ENCODE measurements at regions not wholly inside any gene's neighbourhood (a gene's known extent, or its start where the extent isn't known, plus 50 kb on each side); places are given as distances from the start of the nearest gene placed in this dataset.

DNA sequence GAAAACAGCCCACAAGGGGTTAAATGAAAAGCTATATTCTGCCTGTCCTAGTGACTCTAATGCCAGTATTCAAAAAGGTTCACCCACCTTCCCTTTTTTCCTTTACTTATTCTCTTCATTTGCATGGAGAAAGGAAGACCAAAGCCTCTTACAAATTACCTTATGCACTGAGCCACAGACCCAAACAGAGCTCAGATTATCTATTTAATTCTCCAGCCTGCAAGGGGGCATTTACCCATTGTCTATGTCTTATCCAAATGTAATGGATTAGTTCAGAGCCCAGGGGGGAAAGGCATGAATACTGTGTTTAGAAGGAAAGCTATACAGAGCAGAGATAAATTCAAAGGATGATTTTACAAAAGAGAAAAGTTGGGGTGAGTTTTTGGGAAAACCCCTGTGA, 388.5 kb downstream of the OMA1 start:
- Mint-ChIP-seq H3K27ac (no peak overlapping the region), H3K4me3 (no peak overlapping the region), H3K27me3 (ENCODE audit: low read depth in 3 of 3) (peaks cover 0 to 1% (median 0%) of the 10 kb centered on the region in 3 donors), H3K4me1 (no peaks in the 10 kb centered on the region), H3K9me3 (peaks cover 0 to 2% (median 0%) of the 10 kb centered on the region in 7 donors), H3K36me3 (no peaks in the 10 kb centered on the region)
- Histone ChIP-seq H2AFZ (ENCODE audit: insufficient read depth, low read depth, low read length, poor library complexity, severe bottlenecking) (no peak overlapping the region), H3K9ac (ENCODE audit: insufficient read depth, low read length, poor library complexity, severe bottlenecking) (no peak overlapping the region), H3K27me3 (ENCODE audit: control insufficient read depth in 2 of 2, insufficient read depth in 2 of 2, low read length in 2 of 2) (no peaks in the 10 kb centered on the region), H3K27ac (ENCODE audit: low read depth in 1 of 2, low read length in 2 of 2) (no peak overlapping the region), H3K4me1 (ENCODE audit: control insufficient read depth in 1 of 2, insufficient read depth in 2 of 2, low read length in 2 of 2) (no peaks in the 10 kb centered on the region), H3K9me3 (replicated peaks in 1 of 2; ENCODE audit: control insufficient read depth in 1 of 2, insufficient read depth in 1 of 2, low read length in 2 of 2) (no peaks in the 10 kb centered on the region), H3K4me2 (replicated peaks; ENCODE audit: extremely low read depth, low read length, poor library complexity, severe bottlenecking) (no peak overlapping the region), H3K79me2 (ENCODE audit: insufficient read depth, low read length) (no peaks in the 10 kb centered on the region), H4K20me1 (ENCODE audit: insufficient read depth, low read length) (no peaks in the 10 kb centered on the region), H3K4me3 (replicated peaks in 1 of 3; ENCODE audit: low read depth in 2 of 3, low read length in 3 of 3) (no peak overlapping the region), H3K36me3 (replicated peaks in 1 of 2; ENCODE audit: control insufficient read depth in 1 of 2, insufficient read depth in 2 of 2, low read length in 2 of 2) (no peaks in the 10 kb centered on the region)
- intact Hi-C loops (cut with micrococcal nuclease): no loop called here
- no peak for DNase-seq
- TF ChIP-seq, protein P1, sequence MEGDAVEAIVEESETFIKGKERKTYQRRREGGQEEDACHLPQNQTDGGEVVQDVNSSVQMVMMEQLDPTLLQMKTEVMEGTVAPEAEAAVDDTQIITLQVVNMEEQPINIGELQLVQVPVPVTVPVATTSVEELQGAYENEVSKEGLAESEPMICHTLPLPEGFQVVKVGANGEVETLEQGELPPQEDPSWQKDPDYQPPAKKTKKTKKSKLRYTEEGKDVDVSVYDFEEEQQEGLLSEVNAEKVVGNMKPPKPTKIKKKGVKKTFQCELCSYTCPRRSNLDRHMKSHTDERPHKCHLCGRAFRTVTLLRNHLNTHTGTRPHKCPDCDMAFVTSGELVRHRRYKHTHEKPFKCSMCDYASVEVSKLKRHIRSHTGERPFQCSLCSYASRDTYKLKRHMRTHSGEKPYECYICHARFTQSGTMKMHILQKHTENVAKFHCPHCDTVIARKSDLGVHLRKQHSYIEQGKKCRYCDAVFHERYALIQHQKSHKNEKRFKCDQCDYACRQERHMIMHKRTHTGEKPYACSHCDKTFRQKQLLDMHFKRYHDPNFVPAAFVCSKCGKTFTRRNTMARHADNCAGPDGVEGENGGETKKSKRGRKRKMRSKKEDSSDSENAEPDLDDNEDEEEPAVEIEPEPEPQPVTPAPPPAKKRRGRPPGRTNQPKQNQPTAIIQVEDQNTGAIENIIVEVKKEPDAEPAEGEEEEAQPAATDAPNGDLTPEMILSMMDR (IDR thresholded peaks at IDR 0.05): no peak

DNA sequence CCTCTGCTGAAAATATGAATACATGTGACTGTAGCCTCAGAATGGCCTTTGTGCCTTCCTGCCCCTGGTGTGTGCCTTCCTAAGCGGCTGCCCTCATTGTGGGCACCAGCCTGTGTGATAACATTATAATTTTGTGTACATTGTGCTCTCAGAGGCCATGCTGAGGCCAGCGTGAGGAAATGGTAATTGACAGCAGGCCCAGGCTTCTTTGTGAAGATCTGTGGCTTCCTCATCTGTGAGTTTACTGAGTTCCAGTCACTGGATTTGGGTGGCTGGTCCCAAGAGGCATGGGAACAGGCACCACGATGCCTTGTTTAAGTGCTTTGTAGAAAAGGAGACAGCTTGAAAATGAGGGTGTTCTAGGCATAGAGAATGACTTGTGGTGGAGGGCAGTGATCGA, 389.3 kb downstream of the OMA1 start:
- H3K36me3 Mint-ChIP-seq: no peaks in the 10 kb centered on the region

More for the DNA sequence above, 389.3 kb downstream of the OMA1 start:
- Histone ChIP-seq H3K27me3 (ENCODE audit: control insufficient read depth in 2 of 2, insufficient read depth in 2 of 2, low read length in 2 of 2) (no peaks in the 10 kb centered on the region), H3K27ac (ENCODE audit: low read depth in 1 of 2, low read length in 2 of 2) (no peak overlapping the region), H3K4me2 (replicated peaks; ENCODE audit: extremely low read depth, low read length, poor library complexity, severe bottlenecking) (no peak overlapping the region), H3K79me2 (ENCODE audit: insufficient read depth, low read length) (no peaks in the 10 kb centered on the region), H3K9me3 (replicated peaks in 1 of 2; ENCODE audit: control insufficient read depth in 1 of 2, insufficient read depth in 1 of 2, low read length in 2 of 2) (no peaks in the 10 kb centered on the region), H4K20me1 (ENCODE audit: insufficient read depth, low read length) (no peaks in the 10 kb centered on the region), H3K4me1 (ENCODE audit: control insufficient read depth in 1 of 2, insufficient read depth in 2 of 2, low read length in 2 of 2) (no peaks in the 10 kb centered on the region), H2AFZ (ENCODE audit: insufficient read depth, low read depth, low read length, poor library complexity, severe bottlenecking) (no peak overlapping the region), H3K36me3 (replicated peaks in 1 of 2; ENCODE audit: control insufficient read depth in 1 of 2, insufficient read depth in 2 of 2, low read length in 2 of 2) (no peaks in the 10 kb centered on the region), H3K4me3 (replicated peaks in 1 of 3; ENCODE audit: low read depth in 2 of 3, low read length in 3 of 3) (no peak overlapping the region), H3K9ac (ENCODE audit: insufficient read depth, low read length, poor library complexity, severe bottlenecking) (no peak overlapping the region)
- Mint-ChIP-seq H3K27me3 (ENCODE audit: low read depth in 3 of 3) (peaks cover 0 to 1% (median 0%) of the 10 kb centered on the region in 3 donors), H3K4me3 (no peak overlapping the region), H3K4me1 (no peaks in the 10 kb centered on the region), H3K27ac (no peak overlapping the region), H3K9me3 (peaks cover 0 to 2% (median 0%) of the 10 kb centered on the region in 7 donors)
- 93% methylated on average over 4 of the region's 4 CpGs for WGBS (ENCODE audit: insufficient coverage)
- intact Hi-C loops (cut with micrococcal nuclease): no loop called here
- no peak for DNase-seq
- TF ChIP-seq, protein P1 (IDR thresholded peaks at IDR 0.05): no peak
